HepG2 (cell line): ENCODE measurements at regions not wholly inside any gene's neighbourhood (a gene's known extent, or its start where the extent isn't known, plus 50 kb on each side); places are given as distances from the start of the nearest gene placed in this dataset.

ENCODE experiments used
- CTCF ChIP-seq: sonication (generic); formaldehyde crosslinking; IDR thresholded peaks from 2 replicates; pipeline ENCODE4 v1.5.0; 2020; ENCODE audit warnings: mild to moderate bottlenecking, missing genetic modification reagents, moderate library complexity
- EP300 ChIP-seq, 3 experiments: sonication (generic) in 1 of 3; formaldehyde crosslinking in 1 of 3; IDR thresholded peaks; 2 replicates each; pipeline versions ENCODE4 v1.5.1 to v1.6.1; 2011 to 2020; ENCODE audit warnings: low read depth in 2 of 3, low read length in 2 of 3, borderline replicate concordance in 1 of 3, improper control_type of control experiment in 1 of 3, mild to moderate bottlenecking in 1 of 3, missing genetic modification reagents in 1 of 3, moderate library complexity in 1 of 3
- EZH2 ChIP-seq: conservative IDR thresholded peaks from 2 replicates; pipeline ENCODE4 v1.6.1; 2012; ENCODE audit warnings: mild to moderate bottlenecking, low read depth, low read length, moderate library complexity
- HCFC1 ChIP-seq: fragments of 150-350 bp; IDR thresholded peaks from 2 replicates; pipeline ENCODE4 v1.6.1; 2014; ENCODE audit warnings: low read depth, low read length
- ZFP36L2 ChIP-seq: sonication (generic); formaldehyde crosslinking; IDR thresholded peaks from 2 replicates; pipeline ENCODE4 v1.4.0; 2020; ENCODE audit warnings: missing genetic modification reagents
- ZNF431 ChIP-seq: sonication (generic); formaldehyde crosslinking; IDR thresholded peaks from 2 replicates; pipeline ENCODE4 v1.9.0; 2022; ENCODE audit warnings: missing genetic modification reagents, low read depth, mild to moderate bottlenecking, borderline replicate concordance
- ZNF816 ChIP-seq: sonication (generic); formaldehyde crosslinking; IDR thresholded peaks from 2 replicates; pipeline ENCODE4 v1.8.0; 2022; ENCODE audit warnings: missing genetic modification reagents, mild to moderate bottlenecking, borderline replicate concordance

GRCh38 chr10:93208717-93209464 is 135.2 kb downstream of the CYP26A1 start:
- no peak for TF ChIP-seq CTCF
- TF ChIP-seq ZNF816: no peak
- TF ChIP-seq ZNF431: no peak
- TF ChIP-seq ZFP36L2: no peak
- TF ChIP-seq HCFC1: no peak
- no peak for TF ChIP-seq EP300 (IDR thresholded peaks at IDR 0.05; ENCODE audit: low read depth in 2 of 2, low read length in 2 of 2)
- no peak for TF ChIP-seq EP300 (CRISPR knock-in tag; IDR thresholded peaks at IDR 0.05; ENCODE audit: borderline replicate concordance)
- TF ChIP-seq EZH2: no peak
